HUES6 (cell line): ENCODE measurements at regions not wholly inside any gene's neighbourhood (a gene's known extent, or its start where the extent isn't known, plus 50 kb on each side); places are given as distances from the start of the nearest gene placed in this dataset.
"Not testable (repeated sequence)": the region's sequence is repeated elsewhere in the genome, so short reads cannot be mapped to it uniquely, and the experiment has no call there.

ENCODE experiments used
- H3K27ac ChIP-seq: 2 replicates; pipeline ENCODE4 v1.7.0; 2013; ENCODE audit warnings: low read depth, mild to moderate bottlenecking, low read length, inconsistent platforms
- H3K27me3 ChIP-seq: 2 replicates; pipeline ENCODE4 v1.6.1; 2013; ENCODE audit warnings: low read length; ENCODE audit not compliant: control insufficient read depth, insufficient read depth
- H3K36me3 ChIP-seq: 2 replicates; pipeline ENCODE4 v1.6.1; 2013; ENCODE audit warnings: low read length; ENCODE audit not compliant: control insufficient read depth, insufficient read depth
- H3K4me1 ChIP-seq: 2 replicates; pipeline ENCODE4 v1.6.1; 2013; ENCODE audit warnings: low read length; ENCODE audit not compliant: control insufficient read depth, insufficient read depth
- H3K4me3 ChIP-seq: 2 replicates; pipeline ENCODE4 v1.5.1; 2013; ENCODE audit warnings: low read depth, low read length
- H3K9ac ChIP-seq: one replicate; pipeline ENCODE4 v1.6.1; 2013; ENCODE audit warnings: mild to moderate bottlenecking, low read length
- H3K9me3 ChIP-seq: 2 replicates; pipeline ENCODE4 v1.6.1; 2013; ENCODE audit warnings: low read depth, low read length; ENCODE audit not compliant: control insufficient read depth, insufficient read depth

- H3K9ac ChIP-seq: no peak overlapping the region
- no peaks in the 10 kb centered on the region for H3K27me3 ChIP-seq
- no peak overlapping the region for H3K27ac ChIP-seq
- no peak overlapping the region for H3K4me3 ChIP-seq
- H3K9me3 ChIP-seq: peaks cover 52% of the 10 kb centered on the region
- no peaks in the 10 kb centered on the region for H3K4me1 ChIP-seq
- no peaks in the 10 kb centered on the region for H3K36me3 ChIP-seq
Observed at GRCh38 chr5:33102551-33102950, 338.2 kb upstream of the TARS1 start.

- Histone ChIP-seq H3K4me1 (no peaks in the 10 kb centered on the region), H3K36me3 (no peaks in the 10 kb centered on the region), H3K27me3 (no peaks in the 10 kb centered on the region), H3K4me3 (no peak overlapping the region), H3K27ac (no peak overlapping the region), H3K9me3 (peaks cover 72% of the 10 kb centered on the region), H3K9ac (no peak overlapping the region)
Observed at GRCh38 chr5:33105521-33105941, 335.2 kb upstream of the TARS1 start.

- H3K27ac ChIP-seq, H3K4me1 ChIP-seq, H3K27me3 ChIP-seq, H3K9ac ChIP-seq, H3K4me3 ChIP-seq, H3K36me3 ChIP-seq: not testable (repeated sequence)
- H3K9me3 ChIP-seq: peaks cover 37% of the 10 kb centered on the region
Observed at GRCh38 chr5:33110496-33110895, 330.3 kb upstream of the TARS1 start.

- no peaks in the 10 kb centered on the region for H3K27me3 ChIP-seq
- no peak overlapping the region for H3K9ac ChIP-seq
- no peak overlapping the region for H3K27ac ChIP-seq
- no peaks in the 10 kb centered on the region for H3K36me3 ChIP-seq
- peaks cover 4% of the 10 kb centered on the region; the same call in 1 of the 2 replicates for H3K9me3 ChIP-seq
- no peaks in the 10 kb centered on the region for H3K4me1 ChIP-seq
- no peak overlapping the region for H3K4me3 ChIP-seq
Observed at GRCh38 chr5:33114361-33114760, 326.4 kb upstream of the TARS1 start.

- H3K36me3 ChIP-seq: no peaks in the 10 kb centered on the region
- H3K4me1 ChIP-seq: no peaks in the 10 kb centered on the region
- H3K9ac ChIP-seq: no peak overlapping the region
- H3K4me3 ChIP-seq: no peak overlapping the region
- H3K27me3 ChIP-seq: no peaks in the 10 kb centered on the region
- no peak overlapping the region for H3K27ac ChIP-seq
- peaks cover under 1% of the 10 kb centered on the region; the same call in 1 of the 2 replicates for H3K9me3 ChIP-seq
Observed at GRCh38 chr5:33115467-33115866, 325.3 kb upstream of the TARS1 start.

- no peaks in the 10 kb centered on the region for H3K9me3 ChIP-seq
- H3K4me3 ChIP-seq: no peak overlapping the region
- H3K36me3 ChIP-seq: no peaks in the 10 kb centered on the region
- H3K4me1 ChIP-seq: no peaks in the 10 kb centered on the region
- no peaks in the 10 kb centered on the region for H3K27me3 ChIP-seq
- H3K27ac ChIP-seq: no peak overlapping the region
- no peak overlapping the region for H3K9ac ChIP-seq
Observed at GRCh38 chr5:33118761-33119415, 321.9 kb upstream of the TARS1 start.

- H3K9me3 ChIP-seq: no peaks in the 10 kb centered on the region
- no peaks in the 10 kb centered on the region for H3K27me3 ChIP-seq
- no peak overlapping the region for H3K27ac ChIP-seq
- no peak overlapping the region for H3K4me3 ChIP-seq
- H3K9ac ChIP-seq: no peak overlapping the region
- no peaks in the 10 kb centered on the region for H3K36me3 ChIP-seq
- H3K4me1 ChIP-seq: no peaks in the 10 kb centered on the region
Observed at GRCh38 chr5:33120671-33121070, 320.1 kb upstream of the TARS1 start.

GRCh38 chr5:33129309-33129708, 311.5 kb upstream of the TARS1 start:
- no peaks in the 10 kb centered on the region for H3K36me3 ChIP-seq
- no peaks in the 10 kb centered on the region for H3K4me1 ChIP-seq
- H3K27ac ChIP-seq: no peak overlapping the region
- H3K9me3 ChIP-seq: peaks cover 23% of the 10 kb centered on the region
- H3K9ac ChIP-seq: no peak overlapping the region
- no peaks in the 10 kb centered on the region for H3K27me3 ChIP-seq
- no peak overlapping the region for H3K4me3 ChIP-seq

GRCh38 chr5:33136785-33137184, 304.0 kb upstream of the TARS1 start:
- H3K27me3 ChIP-seq: no peaks in the 10 kb centered on the region
- no peak overlapping the region for H3K27ac ChIP-seq
- H3K9ac ChIP-seq: no peak overlapping the region
- H3K9me3 ChIP-seq: peaks cover 18% of the 10 kb centered on the region
- H3K36me3 ChIP-seq: no peaks in the 10 kb centered on the region
- no peak overlapping the region for H3K4me3 ChIP-seq
- H3K4me1 ChIP-seq: no peaks in the 10 kb centered on the region

GRCh38 chr5:33138145-33138544, 302.6 kb upstream of the TARS1 start:
- not testable (repeated sequence) for H3K27ac ChIP-seq, H3K36me3 ChIP-seq, H3K9ac ChIP-seq, H3K4me1 ChIP-seq, H3K9me3 ChIP-seq, H3K4me3 ChIP-seq, H3K27me3 ChIP-seq

GRCh38 chr5:33143405-33144123, 297.2 kb upstream of the TARS1 start:
- H3K4me3 ChIP-seq: no peak overlapping the region
- H3K9me3 ChIP-seq: no peaks in the 10 kb centered on the region
- H3K27me3 ChIP-seq: no peaks in the 10 kb centered on the region
- no peaks in the 10 kb centered on the region for H3K36me3 ChIP-seq
- no peaks in the 10 kb centered on the region for H3K4me1 ChIP-seq
- H3K27ac ChIP-seq: no peak overlapping the region
- no peak overlapping the region for H3K9ac ChIP-seq
